H1 (cell line): ENCODE measurements at regions not wholly inside any gene's neighbourhood (a gene's known extent, or its start where the extent isn't known, plus 50 kb on each side); places are given as distances from the start of the nearest gene placed in this dataset.

ENCODE experiments used
- CEBPB ChIP-seq: IDR thresholded peaks from 2 replicates; pipeline ENCODE4 v1.6.1; 2012; ENCODE audit warnings: low read depth, low read length
- CHD2 ChIP-seq: IDR thresholded peaks from 2 replicates; pipeline ENCODE4 v1.6.1; 2012; ENCODE audit warnings: low read length, improper control_type of control experiment
- KDM4A ChIP-seq: IDR thresholded peaks from one replicate; pipeline ENCODE4 v1.7.1; 2012; ENCODE audit warnings: low read depth, mild to moderate bottlenecking, moderate library complexity, low read length, inconsistent platforms; ENCODE audit not compliant: severe bottlenecking
- POLR2A ChIP-seq, 2 experiments: IDR thresholded peaks; 1 replicate in 1 of 2; 2 replicates in 1 of 2; pipeline ENCODE4 v1.6.1; 2011; ENCODE audit warnings: low read depth in 2 of 2, low read length in 2 of 2, mild to moderate bottlenecking in 2 of 2; ENCODE audit errors: control extremely low read depth in 1 of 2
- POLR2AphosphoS5 ChIP-seq: IDR thresholded peaks from 2 replicates; pipeline ENCODE4 v1.6.1; 2011; ENCODE audit warnings: low read depth, low read length
- RBBP5 ChIP-seq: IDR thresholded peaks from 2 replicates; pipeline ENCODE4 v1.7.1; 2012; ENCODE audit warnings: low read depth, mild to moderate bottlenecking, inconsistent platforms, low read length, moderate library complexity, borderline replicate concordance
- TCF12 ChIP-seq: IDR thresholded peaks from 2 replicates; pipeline ENCODE4 v1.6.1; 2011; ENCODE audit warnings: low read depth, mild to moderate bottlenecking, low read length
- YY1 ChIP-seq: IDR thresholded peaks from 2 replicates; pipeline ENCODE4 v1.6.1; 2011; ENCODE audit warnings: low read depth, mild to moderate bottlenecking, low read length
- TF ChIP-seq, protein P1 (sequence below), 3 experiments: IDR thresholded peaks; 1 replicate in 2 of 3; 2 replicates in 1 of 3; pipeline versions ENCODE4 v1.5.1 to v1.6.1; 2011; ENCODE audit warnings: low read length in 3 of 3, mild to moderate bottlenecking in 3 of 3, inconsistent platforms in 2 of 3, low read depth in 1 of 3, moderate library complexity in 1 of 3; ENCODE audit not compliant: insufficient read depth in 1 of 3; ENCODE audit errors: control extremely low read depth in 1 of 3
- TF ChIP-seq, protein P2 (sequence below): IDR thresholded peaks from 2 replicates; pipeline ENCODE4 v1.6.1; 2012; ENCODE audit warnings: inconsistent platforms

DNA sequence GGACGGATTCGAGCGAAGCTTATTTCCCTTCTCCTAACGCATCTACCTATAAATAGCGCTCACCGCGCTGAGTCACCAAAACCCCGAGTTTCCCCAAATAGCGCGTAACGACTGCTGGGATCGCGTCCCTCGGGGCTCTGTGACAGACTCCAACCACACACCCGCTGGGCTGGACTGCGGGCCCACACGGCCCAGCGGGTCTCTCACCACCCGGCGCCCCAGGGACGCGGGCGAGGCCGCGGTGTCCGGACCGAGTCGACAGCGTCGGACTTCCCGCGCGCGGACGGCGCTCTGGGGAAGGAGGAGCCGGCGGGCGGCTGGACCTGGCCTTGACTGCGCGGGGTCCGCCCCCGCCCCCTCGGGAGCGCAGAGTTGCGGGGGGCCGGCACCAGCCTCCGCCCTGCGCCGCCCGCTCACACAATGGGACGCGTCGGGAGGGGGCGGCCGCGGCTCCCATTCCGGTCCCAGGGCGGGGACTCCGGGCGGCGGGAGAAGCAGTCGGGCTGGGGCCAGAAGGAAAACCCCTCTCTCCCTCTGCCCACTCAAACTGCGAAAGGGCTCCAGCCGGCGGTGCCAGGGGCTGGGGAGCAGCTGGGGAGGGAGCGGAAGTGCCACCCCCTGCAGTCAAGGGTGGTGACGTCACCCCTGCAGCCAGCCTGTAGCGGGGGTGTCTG lies 108.8 kb downstream of the KCNRG start:
- TF ChIP-seq, protein P1, sequence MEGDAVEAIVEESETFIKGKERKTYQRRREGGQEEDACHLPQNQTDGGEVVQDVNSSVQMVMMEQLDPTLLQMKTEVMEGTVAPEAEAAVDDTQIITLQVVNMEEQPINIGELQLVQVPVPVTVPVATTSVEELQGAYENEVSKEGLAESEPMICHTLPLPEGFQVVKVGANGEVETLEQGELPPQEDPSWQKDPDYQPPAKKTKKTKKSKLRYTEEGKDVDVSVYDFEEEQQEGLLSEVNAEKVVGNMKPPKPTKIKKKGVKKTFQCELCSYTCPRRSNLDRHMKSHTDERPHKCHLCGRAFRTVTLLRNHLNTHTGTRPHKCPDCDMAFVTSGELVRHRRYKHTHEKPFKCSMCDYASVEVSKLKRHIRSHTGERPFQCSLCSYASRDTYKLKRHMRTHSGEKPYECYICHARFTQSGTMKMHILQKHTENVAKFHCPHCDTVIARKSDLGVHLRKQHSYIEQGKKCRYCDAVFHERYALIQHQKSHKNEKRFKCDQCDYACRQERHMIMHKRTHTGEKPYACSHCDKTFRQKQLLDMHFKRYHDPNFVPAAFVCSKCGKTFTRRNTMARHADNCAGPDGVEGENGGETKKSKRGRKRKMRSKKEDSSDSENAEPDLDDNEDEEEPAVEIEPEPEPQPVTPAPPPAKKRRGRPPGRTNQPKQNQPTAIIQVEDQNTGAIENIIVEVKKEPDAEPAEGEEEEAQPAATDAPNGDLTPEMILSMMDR (IDR thresholded peaks at IDR 0.05; ENCODE audit: control extremely low read depth in 1 of 3, insufficient read depth in 1 of 3, low read depth in 1 of 3, low read length in 3 of 3): no peak
- TF ChIP-seq CHD2: no peak
- TF ChIP-seq, protein P2, sequence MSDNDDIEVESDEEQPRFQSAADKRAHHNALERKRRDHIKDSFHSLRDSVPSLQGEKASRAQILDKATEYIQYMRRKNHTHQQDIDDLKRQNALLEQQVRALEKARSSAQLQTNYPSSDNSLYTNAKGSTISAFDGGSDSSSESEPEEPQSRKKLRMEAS: no peak
- TF ChIP-seq POLR2AphosphoS5: no peak
- TF ChIP-seq POLR2A (IDR thresholded peaks at IDR 0.05; ENCODE audit: control extremely low read depth in 1 of 2, low read depth in 2 of 2, low read length in 2 of 2): no peak
- peak; percentile 88 for TF ChIP-seq KDM4A
- peak; percentile 32 for TF ChIP-seq RBBP5
- no peak for TF ChIP-seq TCF12
- TF ChIP-seq CEBPB: no peak
- TF ChIP-seq YY1: no peak; the same call in 1 of the 2 replicates
